Breast epithelium (tissue), 3 donors: ENCODE measurements at regions not wholly inside any gene's neighbourhood (a gene's known extent, or its start where the extent isn't known, plus 50 kb on each side); places are given as distances from the start of the nearest gene placed in this dataset.

Experiments used
- POLR2A ChIP-seq: fragments of 450-650 bp; IDR thresholded peaks from one replicate; pipeline ENCODE4 v1.6.1; 2016; ENCODE audit warnings: antibody characterized with exemption, mild to moderate bottlenecking, moderate library complexity
- POLR2AphosphoS5 ChIP-seq, 3 donors: sonication (generic); formaldehyde crosslinking; IDR thresholded peaks; one replicate each; pipeline ENCODE4 v1.6.1; 2017; ENCODE audit warnings: antibody characterized with exemption in 3 of 3
- TF ChIP-seq, protein P1 (sequence below), 3 donors: fragments of 450-650 bp; IDR thresholded peaks; one replicate each; pipeline ENCODE4 v1.5.1; 2016 to 2017; ENCODE audit warnings: antibody characterized with exemption in 3 of 3, mild to moderate bottlenecking in 3 of 3, moderate library complexity in 3 of 3

- TF ChIP-seq, protein P1, sequence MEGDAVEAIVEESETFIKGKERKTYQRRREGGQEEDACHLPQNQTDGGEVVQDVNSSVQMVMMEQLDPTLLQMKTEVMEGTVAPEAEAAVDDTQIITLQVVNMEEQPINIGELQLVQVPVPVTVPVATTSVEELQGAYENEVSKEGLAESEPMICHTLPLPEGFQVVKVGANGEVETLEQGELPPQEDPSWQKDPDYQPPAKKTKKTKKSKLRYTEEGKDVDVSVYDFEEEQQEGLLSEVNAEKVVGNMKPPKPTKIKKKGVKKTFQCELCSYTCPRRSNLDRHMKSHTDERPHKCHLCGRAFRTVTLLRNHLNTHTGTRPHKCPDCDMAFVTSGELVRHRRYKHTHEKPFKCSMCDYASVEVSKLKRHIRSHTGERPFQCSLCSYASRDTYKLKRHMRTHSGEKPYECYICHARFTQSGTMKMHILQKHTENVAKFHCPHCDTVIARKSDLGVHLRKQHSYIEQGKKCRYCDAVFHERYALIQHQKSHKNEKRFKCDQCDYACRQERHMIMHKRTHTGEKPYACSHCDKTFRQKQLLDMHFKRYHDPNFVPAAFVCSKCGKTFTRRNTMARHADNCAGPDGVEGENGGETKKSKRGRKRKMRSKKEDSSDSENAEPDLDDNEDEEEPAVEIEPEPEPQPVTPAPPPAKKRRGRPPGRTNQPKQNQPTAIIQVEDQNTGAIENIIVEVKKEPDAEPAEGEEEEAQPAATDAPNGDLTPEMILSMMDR (IDR thresholded peaks at IDR 0.05), result no peak
- TF ChIP-seq POLR2A, result no peak
- no peak for TF ChIP-seq POLR2AphosphoS5 (IDR thresholded peaks at IDR 0.05)
These were observed 983.4 kb upstream of the FAT3 start for GRCh38 chr11:91241226-91241625.
